ENCODE measurements at regions not wholly inside any gene's neighbourhood (a gene's known extent, or its start where the extent isn't known, plus 50 kb on each side); places are given as distances from the start of the nearest gene placed in this dataset.

DNA sequence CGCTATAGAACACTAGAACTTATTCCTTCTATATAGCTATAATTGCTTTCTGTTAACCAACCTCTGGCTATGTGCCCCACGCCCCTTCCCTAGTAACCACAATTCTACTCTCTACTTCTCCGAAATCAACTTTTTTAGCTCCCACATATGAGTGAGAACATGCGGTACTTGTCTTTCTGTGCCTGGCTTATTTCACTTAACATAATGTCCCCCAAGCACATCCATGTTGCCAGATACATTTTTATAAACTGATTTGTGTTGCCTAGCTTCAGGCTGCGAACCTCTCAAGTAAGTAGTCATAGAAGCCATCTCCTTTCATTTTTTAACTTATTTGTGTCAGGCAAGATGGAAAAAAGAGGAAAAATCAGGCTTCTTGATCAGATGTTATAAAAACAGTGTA is 249.5 kb downstream of the TMEM167A start:
- TF ChIP-seq, protein P1, sequence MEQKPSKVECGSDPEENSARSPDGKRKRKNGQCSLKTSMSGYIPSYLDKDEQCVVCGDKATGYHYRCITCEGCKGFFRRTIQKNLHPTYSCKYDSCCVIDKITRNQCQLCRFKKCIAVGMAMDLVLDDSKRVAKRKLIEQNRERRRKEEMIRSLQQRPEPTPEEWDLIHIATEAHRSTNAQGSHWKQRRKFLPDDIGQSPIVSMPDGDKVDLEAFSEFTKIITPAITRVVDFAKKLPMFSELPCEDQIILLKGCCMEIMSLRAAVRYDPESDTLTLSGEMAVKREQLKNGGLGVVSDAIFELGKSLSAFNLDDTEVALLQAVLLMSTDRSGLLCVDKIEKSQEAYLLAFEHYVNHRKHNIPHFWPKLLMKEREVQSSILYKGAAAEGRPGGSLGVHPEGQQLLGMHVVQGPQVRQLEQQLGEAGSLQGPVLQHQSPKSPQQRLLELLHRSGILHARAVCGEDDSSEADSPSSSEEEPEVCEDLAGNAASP (CRISPR knock-in tag; IDR thresholded peaks at IDR 0.05; ENCODE audit: borderline replicate concordance), result no peak
- TF ChIP-seq, protein P2, sequence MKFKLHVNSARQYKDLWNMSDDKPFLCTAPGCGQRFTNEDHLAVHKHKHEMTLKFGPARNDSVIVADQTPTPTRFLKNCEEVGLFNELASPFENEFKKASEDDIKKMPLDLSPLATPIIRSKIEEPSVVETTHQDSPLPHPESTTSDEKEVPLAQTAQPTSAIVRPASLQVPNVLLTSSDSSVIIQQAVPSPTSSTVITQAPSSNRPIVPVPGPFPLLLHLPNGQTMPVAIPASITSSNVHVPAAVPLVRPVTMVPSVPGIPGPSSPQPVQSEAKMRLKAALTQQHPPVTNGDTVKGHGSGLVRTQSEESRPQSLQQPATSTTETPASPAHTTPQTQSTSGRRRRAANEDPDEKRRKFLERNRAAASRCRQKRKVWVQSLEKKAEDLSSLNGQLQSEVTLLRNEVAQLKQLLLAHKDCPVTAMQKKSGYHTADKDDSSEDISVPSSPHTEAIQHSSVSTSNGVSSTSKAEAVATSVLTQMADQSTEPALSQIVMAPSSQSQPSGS (CRISPR knock-in tag; IDR thresholded peaks at IDR 0.05), result no peak
- TF ChIP-seq, protein P3, sequence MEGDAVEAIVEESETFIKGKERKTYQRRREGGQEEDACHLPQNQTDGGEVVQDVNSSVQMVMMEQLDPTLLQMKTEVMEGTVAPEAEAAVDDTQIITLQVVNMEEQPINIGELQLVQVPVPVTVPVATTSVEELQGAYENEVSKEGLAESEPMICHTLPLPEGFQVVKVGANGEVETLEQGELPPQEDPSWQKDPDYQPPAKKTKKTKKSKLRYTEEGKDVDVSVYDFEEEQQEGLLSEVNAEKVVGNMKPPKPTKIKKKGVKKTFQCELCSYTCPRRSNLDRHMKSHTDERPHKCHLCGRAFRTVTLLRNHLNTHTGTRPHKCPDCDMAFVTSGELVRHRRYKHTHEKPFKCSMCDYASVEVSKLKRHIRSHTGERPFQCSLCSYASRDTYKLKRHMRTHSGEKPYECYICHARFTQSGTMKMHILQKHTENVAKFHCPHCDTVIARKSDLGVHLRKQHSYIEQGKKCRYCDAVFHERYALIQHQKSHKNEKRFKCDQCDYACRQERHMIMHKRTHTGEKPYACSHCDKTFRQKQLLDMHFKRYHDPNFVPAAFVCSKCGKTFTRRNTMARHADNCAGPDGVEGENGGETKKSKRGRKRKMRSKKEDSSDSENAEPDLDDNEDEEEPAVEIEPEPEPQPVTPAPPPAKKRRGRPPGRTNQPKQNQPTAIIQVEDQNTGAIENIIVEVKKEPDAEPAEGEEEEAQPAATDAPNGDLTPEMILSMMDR (CRISPR knock-in tag; IDR thresholded peaks at IDR 0.05), result no peak
- TF ChIP-seq CCAR2 (optimal IDR thresholded peaks at IDR 0.05; ENCODE audit: low read depth, low read length), result no peak

Data from HepG2 (cell line).